ENCODE measurements at regions not wholly inside any gene's neighbourhood (a gene's known extent, or its start where the extent isn't known, plus 50 kb on each side); places are given as distances from the start of the nearest gene placed in this dataset.
"Not testable (repeated sequence)": the region's sequence is repeated elsewhere in the genome, so short reads cannot be mapped to it uniquely, and the experiment has no call there.

DNA sequence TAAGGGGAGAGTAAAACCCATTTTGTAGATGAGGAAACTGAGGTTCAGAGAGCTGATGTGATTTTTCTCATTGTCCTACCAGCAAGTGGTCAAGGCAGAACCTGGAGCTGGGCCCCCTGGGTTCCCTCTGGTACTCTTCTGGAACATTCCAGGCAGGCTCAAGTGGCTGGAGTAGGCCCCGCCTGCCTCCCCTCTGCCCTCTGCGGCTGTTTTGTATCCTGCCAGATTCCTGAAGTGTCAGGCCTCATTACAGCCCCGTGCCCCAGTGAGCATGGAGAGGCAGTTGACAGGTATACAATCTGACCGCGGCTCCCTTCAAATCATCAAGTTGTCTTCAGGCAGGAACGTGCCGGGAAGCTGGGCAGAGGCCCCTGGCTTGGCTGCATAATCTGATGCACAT is 94.6 kb upstream of the CD82 start:
- DNase-seq, result no peak
- intact Hi-C loops (cut with DNase I), result no loop called here

DNA sequence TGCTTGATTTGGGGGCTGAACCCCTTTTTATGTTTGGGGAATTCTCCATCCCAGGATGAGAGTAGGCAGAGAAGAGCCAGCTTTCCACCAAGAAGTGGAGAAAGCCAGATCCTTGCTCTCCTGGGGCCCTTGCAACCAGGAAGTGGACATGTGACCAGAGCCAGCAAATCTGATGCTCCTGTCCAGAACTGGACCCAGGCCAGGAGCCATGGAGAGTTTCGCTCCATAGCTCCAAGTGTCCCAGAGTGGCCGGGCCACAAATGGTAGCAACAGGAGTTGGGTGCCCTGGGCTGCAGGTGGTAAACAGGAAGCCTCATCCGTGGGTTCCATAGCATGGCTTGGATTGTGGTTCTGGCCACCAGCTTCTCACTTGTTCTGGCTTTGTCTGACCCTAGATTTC is 93.9 kb upstream of the CD82 start:
- no peak for DNase-seq
- intact Hi-C loops (cut with DNase I), result no loop called here

DNA sequence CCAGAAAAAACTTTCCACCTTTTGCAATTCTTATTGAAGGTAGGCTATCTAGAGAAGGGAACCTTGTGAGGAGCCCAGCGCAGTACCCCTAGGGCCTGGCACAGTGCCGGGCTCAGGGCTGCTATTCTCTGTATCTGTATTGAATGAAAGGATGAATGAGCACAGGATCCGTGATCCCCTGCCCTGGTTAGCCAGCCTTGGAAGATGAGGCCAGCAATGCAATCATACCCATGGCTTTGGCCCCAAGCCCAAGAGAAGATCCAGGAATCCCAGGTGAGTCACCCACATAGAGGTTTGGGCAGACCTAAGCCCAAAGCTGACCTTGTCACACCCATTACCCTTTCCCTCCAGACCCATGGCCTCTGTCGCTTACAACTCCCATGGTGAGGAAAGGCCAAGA is 92.5 kb upstream of the CD82 start:
- DNase-seq, result no peak

DNA sequence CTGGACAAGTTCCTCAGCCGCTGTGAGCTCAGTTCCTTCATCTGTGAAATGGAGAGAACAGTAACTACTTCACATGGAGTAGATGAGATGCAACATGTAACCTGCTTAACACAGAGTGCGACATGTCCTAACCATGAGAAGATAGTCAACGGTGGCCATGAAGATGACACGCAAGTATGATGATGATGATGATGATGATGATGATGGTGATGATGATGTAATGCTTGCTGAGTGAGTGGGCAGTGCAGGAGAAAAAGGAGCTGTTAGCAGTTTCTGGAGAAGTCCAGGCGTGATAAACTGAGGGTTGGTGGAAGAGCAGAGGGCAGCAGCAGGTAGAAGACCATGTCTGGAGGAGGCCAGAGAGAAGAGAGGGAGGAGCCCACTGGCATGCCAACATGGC is 90.8 kb upstream of the CD82 start:
- intact Hi-C loops (cut with DNase I), result no loop called here
- no peak for DNase-seq

More for the DNA sequence above, 92.5 kb upstream of the CD82 start:
- intact Hi-C loops (cut with DNase I), result no loop called here

DNA sequence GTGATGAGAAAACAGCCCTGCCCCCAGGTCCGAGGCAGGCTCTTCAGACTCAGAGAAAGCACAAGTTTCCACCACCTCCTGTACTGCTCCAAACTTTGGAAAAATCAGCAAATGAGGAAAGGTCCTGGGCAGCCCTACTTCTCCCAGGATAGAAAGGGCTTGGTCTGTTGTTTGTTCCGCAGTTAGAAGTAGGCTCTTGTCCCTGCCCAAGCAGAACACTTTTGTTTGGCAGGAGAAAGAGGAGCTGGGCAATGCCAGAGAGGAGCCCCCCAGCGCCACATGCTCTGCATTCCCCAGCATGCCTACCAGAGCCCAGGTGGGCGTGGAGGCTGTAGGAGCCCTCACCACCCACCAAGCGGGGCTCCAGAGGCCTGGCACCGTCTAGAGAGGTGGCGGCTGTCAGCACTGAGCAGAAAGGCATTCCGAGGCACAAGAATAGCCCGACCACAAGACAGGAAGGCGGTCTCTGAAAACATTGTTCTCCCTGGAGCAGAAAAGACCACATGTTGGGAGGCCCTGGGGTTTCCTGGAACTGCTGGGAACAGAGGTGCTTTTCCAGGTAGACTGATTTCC is 90.3 kb upstream of the CD82 start:
- no peak for DNase-seq
- intact Hi-C loops (cut with DNase I), result no loop called here

DNA sequence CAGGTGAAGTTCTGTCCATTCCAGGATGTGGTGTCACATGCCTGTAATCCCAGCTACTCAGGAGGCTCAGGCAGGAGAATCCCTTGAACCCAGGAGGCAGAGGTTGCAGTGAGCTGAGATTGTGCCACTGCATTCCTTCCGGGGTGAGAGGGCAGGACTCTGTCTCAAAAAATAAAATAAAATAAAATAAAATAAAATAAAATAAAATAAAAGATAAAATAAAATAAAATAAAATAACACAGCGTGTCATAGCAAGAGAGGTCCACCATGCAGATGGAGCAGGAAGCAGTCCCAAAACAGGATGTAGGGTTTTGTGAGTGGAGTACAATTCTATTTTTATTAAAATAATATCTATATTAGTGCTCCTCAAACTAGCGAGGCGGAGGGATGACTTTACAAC is 83.1 kb upstream of the CD82 start:
- DNase-seq; intact Hi-C loops (cut with DNase I): not testable (repeated sequence)

- peak in 25 of 42 donors; percentile 2 to 59 (median 22) for DNase-seq
- intact Hi-C loops (cut with DNase I), result no loop called here
Observed at GRCh38 chr11:44483919-44484610, 81.4 kb upstream of the CD82 start.

GRCh38 chr11:44488165-44488965 is 77.1 kb upstream of the CD82 start:
- intact Hi-C loops (cut with DNase I), result no loop called here
- DNase-seq, result peak in 1 of 42 donors; percentile 10

- no peak for DNase-seq
- intact Hi-C loops (cut with DNase I), result no loop called here
Observed at GRCh38 chr11:44493383-44493782, 72.1 kb upstream of the CD82 start.

- DNase-seq, result no peak
- intact Hi-C loops (cut with DNase I), result no loop called here
Observed at GRCh38 chr11:44493930-44494329, 71.5 kb upstream of the CD82 start.

GRCh38 chr11:44494785-44495184 is 70.7 kb upstream of the CD82 start:
- intact Hi-C loops (cut with DNase I), result no loop called here
- no peak for DNase-seq

DNA sequence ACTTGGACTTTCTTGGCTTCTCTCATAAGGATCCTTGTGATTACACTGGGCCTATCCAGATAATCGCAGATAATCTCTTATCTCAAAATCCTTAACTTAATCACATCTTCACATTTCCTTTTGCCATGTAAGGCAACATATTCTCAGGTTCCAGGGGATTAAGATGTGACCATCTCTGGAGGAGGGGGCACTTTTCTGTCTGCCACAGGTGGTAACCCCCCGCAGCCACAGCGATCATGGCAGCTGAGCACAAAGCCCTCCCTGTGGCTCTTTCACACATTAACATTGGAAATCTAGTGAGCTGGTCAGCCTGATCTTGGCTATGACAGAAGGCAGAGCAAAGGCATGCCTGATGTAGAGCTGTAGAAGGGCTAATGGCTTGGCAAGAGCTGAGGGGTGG is 69.1 kb upstream of the CD82 start:
- DNase-seq, result no peak
- intact Hi-C loops (cut with DNase I), result no loop called here

GRCh38 chr11:44498089-44498871 is 67.2 kb upstream of the CD82 start:
- intact Hi-C loops (cut with DNase I), result no loop called here
- DNase-seq, result no peak

- DNase-seq, result no peak
- intact Hi-C loops (cut with DNase I), result no loop called here
Observed at GRCh38 chr11:44502506-44502905, 63.0 kb upstream of the CD82 start.

- intact Hi-C loops (cut with DNase I), result no loop called here
- no peak for DNase-seq
Observed at GRCh38 chr11:44505581-44506054, 59.8 kb upstream of the CD82 start.

GRCh38 chr11:44506375-44507016 is 59.0 kb upstream of the CD82 start:
- DNase-seq, result no peak
- intact Hi-C loops (cut with DNase I), result no loop called here

DNA sequence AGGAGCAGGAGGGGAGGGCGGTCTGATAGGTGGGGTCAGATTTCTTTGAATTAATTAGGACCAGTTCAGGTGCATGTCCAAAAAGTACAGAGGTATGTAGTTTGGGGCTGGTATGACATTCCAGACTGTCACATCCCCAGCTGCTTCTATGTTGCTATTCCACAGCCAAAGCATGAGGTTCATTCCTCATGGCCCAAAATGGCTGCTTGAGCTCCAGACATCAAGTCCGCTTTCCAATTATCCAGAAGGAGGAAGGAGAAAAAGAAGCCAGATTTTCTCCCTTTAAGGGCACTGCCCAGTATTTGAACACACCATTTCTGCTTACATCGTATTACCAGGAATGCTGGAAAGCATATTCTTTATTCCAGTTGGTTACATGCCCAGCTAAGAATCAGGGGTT is 58.0 kb upstream of the CD82 start:
- intact Hi-C loops (cut with DNase I), result no loop called here
- no peak for DNase-seq

DNA sequence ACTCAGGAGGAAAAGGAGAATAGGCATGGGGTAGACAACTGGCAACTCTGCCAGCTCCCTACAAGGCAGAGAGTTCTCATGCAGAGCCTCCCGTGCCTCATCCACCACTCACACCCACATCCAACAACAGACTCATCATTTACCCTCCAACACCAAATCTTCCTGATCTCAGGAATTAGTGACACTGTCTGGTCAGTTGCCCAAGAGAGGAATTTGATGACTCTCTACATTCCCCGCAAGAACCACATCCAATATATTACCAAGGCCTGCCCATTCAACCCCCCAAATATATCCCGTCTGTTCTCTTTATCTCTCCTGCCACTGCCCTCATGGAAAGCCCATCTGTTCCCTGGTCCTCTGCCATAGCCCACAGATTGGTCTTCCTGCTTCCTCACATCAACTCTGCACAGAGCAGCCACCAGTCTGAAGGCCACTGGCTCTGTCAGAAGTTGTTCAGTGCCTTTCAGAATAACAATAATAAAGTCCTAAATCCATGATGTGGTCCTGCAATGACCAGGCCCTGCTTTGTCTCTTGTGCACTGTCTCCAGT is 57.5 kb upstream of the CD82 start:
- DNase-seq, result no peak
- intact Hi-C loops (cut with DNase I), result no loop called here

- intact Hi-C loops (cut with DNase I), result no loop called here
Observed at GRCh38 chr11:44509296-44509695, 56.2 kb upstream of the CD82 start.

More at GRCh38 chr11:44509296-44509695, 56.2 kb upstream of the CD82 start:
- no peak for DNase-seq
